OCI-LY7 (cell line): ENCODE measurements at regions not wholly inside any gene's neighbourhood (a gene's known extent, or its start where the extent isn't known, plus 50 kb on each side); places are given as distances from the start of the nearest gene placed in this dataset.

Experiments
- CTCF ChIP-seq: fragments of 200-600 bp; sonication (generic); conservative IDR thresholded peaks from 2 replicates; pipeline ENCODE4 v1.5.1; 2014; ENCODE audit warnings: mild to moderate bottlenecking, antibody characterized with exemption, low read length, moderate library complexity, mixed read lengths
- EZH2phosphoT487 ChIP-seq: fragments of 200-600 bp; sonication (generic); IDR thresholded peaks from 2 replicates; pipeline ENCODE4 v1.6.1; 2018; ENCODE audit warnings: low read depth, borderline replicate concordance, mild to moderate bottlenecking, mixed run types, antibody characterized with exemption, low read length, moderate library complexity, mixed read lengths

GRCh38 chr5:97979740-97980139 is 793.7 kb upstream of the RGMB start:
- TF ChIP-seq CTCF (no peak), EZH2phosphoT487 (no peak)
